ENCODE measurements at regions not wholly inside any gene's neighbourhood (a gene's known extent, or its start where the extent isn't known, plus 50 kb on each side); places are given as distances from the start of the nearest gene placed in this dataset.
"Not testable (repeated sequence)": the region's sequence is repeated elsewhere in the genome, so short reads cannot be mapped to it uniquely, and the experiment has no call there.

- DNase-seq, result no peak
Observed at GRCh38 chr5:101720033-101720432, 576.1 kb downstream of the SLCO4C1 start.

GRCh38 chr5:101717721-101718120 is 578.4 kb downstream of the SLCO4C1 start:
- no peak for DNase-seq

- no peak for DNase-seq
Observed at GRCh38 chr5:101716941-101717340, 579.1 kb downstream of the SLCO4C1 start.

- DNase-seq, result not testable (repeated sequence)
Observed at GRCh38 chr5:101715790-101716189, 580.3 kb downstream of the SLCO4C1 start.

GRCh38 chr5:101689306-101689705 is 606.8 kb downstream of the SLCO4C1 start:
- no peak for DNase-seq

- DNase-seq, result no peak
Observed at GRCh38 chr5:101688156-101688555, 607.9 kb downstream of the SLCO4C1 start.

GRCh38 chr5:101687349-101687985 is 608.6 kb downstream of the SLCO4C1 start:
- DNase-seq, result no peak

- DNase-seq, result no peak
Observed at GRCh38 chr5:101686536-101687157, 609.4 kb downstream of the SLCO4C1 start.

GRCh38 chr5:101679816-101680215 is 616.3 kb downstream of the SLCO4C1 start:
- DNase-seq, result no peak

GRCh38 chr5:101678481-101679193 is 617.4 kb downstream of the SLCO4C1 start:
- DNase-seq, result peak; percentile 66

- no peak for DNase-seq
Observed at GRCh38 chr5:101677961-101678360, 618.1 kb downstream of the SLCO4C1 start.

- DNase-seq, result no peak
Observed at GRCh38 chr5:101676646-101677045, 619.4 kb downstream of the SLCO4C1 start.

- no peak for DNase-seq
Observed at GRCh38 chr5:101675510-101676219, 620.4 kb downstream of the SLCO4C1 start.

- no peak for DNase-seq
Observed at GRCh38 chr5:101673120-101673519, 623.0 kb downstream of the SLCO4C1 start.

GRCh38 chr5:101664071-101664791 is 631.9 kb downstream of the SLCO4C1 start:
- DNase-seq, result no peak

GRCh38 chr5:101663543-101663942 is 632.5 kb downstream of the SLCO4C1 start:
- DNase-seq, result no peak

GRCh38 chr5:101662263-101662662 is 633.8 kb downstream of the SLCO4C1 start:
- no peak for DNase-seq

GRCh38 chr5:101658433-101658832 is 637.7 kb downstream of the SLCO4C1 start:
- no peak for DNase-seq

- DNase-seq, result no peak
Observed at GRCh38 chr5:101653996-101654395, 642.1 kb downstream of the SLCO4C1 start.

GRCh38 chr5:101647861-101648260 is 648.2 kb downstream of the SLCO4C1 start:
- no peak for DNase-seq

- DNase-seq, result no peak
Observed at GRCh38 chr5:101643794-101644193, 652.3 kb downstream of the SLCO4C1 start.

- no peak for DNase-seq
Observed at GRCh38 chr5:101637599-101637998, 658.5 kb downstream of the SLCO4C1 start.

GRCh38 chr5:101627770-101628169 is 668.3 kb downstream of the SLCO4C1 start:
- DNase-seq, result not testable (repeated sequence)
